GM18505 (cell line): ENCODE measurements at regions not wholly inside any gene's neighbourhood (a gene's known extent, or its start where the extent isn't known, plus 50 kb on each side); places are given as distances from the start of the nearest gene placed in this dataset.

Source experiments
- ATAC-seq: cut with Tn5 transposase; IDR thresholded peaks from one replicate; pipeline ENCODE4 v1.9.1; 2021; ENCODE audit not compliant: unreplicated experiment
- POLR2A ChIP-seq: IDR thresholded peaks from 4 replicates; pipeline ENCODE4 v1.6.1; 2011; ENCODE audit warnings: borderline replicate concordance; ENCODE audit not compliant: insufficient read depth, insufficient read length; ENCODE audit errors: extremely low read depth

DNA sequence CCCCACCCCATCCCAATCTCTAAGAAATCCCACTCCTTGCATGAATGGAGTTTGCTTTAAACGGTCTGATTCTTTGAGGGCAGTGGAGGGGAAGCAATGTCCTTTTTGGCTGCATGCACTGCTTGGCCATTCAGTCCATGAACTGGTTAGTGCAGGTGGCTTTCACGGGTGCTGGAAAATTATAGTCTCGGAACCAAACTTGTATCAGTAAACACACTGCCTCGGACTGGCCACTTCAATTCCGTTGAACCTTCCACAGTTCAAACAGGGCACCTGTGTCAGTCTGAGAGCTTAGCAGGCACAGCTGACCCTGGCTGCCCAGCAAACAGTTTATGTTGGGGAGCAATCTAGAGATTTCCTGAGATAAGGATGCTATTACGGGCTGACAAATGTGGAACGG, 255.6 kb downstream of the DHX15 start:
- TF ChIP-seq POLR2A, result no peak
- no peak for ATAC-seq

DNA sequence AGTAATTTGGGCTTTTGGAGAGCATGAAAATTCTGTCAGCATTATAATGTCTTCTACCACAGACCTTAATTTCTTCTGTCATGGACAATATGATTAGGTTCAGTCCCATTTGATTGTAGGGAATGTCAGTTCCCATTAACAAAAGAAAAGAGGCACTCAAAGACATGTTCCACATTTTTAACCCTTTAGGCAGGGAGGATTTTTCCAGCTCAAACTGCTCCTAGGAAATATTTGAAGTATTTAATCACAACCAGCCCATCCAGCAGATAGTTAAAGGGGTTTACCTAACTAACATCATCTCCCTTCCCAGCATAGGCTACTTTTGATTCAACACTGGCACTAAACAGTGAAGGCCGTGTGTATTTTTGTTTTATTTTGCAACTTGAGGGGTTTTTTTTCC, 256.0 kb downstream of the DHX15 start:
- TF ChIP-seq POLR2A, result no peak
- ATAC-seq, result no peak

DNA sequence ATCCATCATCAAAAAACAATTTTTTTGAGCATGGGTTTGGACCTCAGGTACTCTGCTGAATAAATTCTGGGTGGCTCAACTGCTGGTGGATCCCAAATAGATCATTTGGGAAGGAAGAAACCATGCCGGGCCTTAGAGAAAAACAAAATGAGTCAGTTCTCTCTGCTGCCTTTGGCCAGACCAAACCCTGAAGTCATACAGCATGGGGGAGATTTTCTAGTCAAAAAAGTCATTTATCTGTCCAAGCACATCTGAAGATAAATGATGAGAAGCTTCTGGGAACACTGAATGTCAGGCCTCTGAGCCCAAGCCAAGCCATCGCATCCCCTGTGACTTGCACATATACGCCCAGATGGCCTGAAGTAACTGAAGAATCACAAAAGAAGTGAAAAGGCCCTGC, 261.4 kb downstream of the DHX15 start:
- no peak for TF ChIP-seq POLR2A
- ATAC-seq, result no peak

DNA sequence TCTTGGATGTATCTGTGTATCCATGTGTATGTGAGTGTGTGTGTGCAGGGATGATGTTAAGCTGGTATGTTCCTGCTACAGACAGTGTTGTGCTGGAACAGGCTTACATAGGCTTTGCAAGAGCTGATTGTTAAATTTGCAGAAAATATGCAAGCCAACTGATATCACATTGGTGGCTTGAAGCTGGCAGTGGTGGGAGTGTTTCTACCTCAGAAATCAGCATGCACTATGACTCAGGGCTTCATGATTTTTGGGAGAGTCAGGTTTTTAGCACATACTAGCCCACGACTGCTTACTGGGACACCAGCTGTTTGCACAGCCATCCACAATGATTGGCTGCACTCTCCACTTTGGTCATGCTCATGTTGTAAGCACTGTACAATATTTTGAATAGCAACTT, 261.8 kb downstream of the DHX15 start:
- no peak for ATAC-seq
- no peak for TF ChIP-seq POLR2A

DNA sequence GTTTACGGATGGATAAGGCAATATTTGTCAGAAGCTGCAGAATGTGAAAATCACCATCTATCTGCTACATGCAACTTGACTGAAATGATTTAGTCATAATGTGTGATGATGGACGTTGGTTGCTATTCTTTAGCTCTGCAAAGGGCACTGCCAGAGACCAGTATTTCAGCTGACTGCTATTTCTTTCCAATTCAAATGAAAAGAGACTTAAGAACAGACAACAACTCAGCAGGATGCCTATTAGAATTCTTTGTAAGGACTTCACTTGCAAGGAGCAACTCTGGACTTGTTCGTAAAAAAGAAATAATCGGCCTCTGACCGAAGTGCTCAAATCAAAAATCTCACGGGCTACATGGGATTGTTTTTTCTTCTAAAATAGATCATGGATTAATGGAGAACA, 262.7 kb downstream of the DHX15 start:
- TF ChIP-seq POLR2A, result no peak
- no peak for ATAC-seq

DNA sequence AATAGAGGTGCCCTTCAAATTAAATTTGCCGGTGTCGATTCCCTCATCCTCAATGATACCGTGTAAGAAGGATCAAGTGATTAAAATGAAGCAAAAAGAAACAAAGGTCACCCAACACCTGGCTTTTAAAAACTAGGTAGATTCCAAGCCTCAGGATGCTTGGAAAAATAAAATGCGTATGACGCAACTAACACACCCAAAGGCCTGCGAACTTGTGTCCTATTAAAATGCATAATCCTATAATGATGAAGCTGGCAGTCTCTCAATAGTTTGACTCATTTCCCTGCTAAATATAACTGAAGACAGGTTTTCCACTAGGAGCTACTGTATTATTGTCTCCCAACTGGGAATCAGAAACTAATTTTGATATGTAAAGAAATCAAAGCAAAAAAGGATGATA, 263.2 kb downstream of the DHX15 start:
- ATAC-seq, result no peak

DNA sequence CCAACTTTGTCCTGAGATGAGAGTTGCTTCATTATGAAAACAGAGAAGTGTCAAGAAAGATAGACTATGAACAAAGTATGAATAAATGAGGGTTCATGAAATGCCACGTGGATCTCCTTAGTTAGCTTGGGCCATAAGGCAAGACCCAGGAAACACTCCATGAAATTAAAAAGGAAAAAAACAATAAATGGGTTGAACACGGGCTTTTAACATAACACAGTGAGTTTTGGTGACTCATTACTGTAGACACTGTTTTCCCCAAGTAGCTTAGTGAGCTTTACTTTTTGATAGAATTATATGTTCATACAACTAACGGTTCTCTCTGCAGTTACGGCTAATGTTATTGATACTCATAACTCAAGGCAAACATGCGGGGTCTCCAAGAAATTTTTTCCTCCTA, 265.0 kb downstream of the DHX15 start:
- ATAC-seq, result no peak
- no peak for TF ChIP-seq POLR2A

More for the DNA sequence above, 263.2 kb downstream of the DHX15 start:
- TF ChIP-seq POLR2A, result no peak

DNA sequence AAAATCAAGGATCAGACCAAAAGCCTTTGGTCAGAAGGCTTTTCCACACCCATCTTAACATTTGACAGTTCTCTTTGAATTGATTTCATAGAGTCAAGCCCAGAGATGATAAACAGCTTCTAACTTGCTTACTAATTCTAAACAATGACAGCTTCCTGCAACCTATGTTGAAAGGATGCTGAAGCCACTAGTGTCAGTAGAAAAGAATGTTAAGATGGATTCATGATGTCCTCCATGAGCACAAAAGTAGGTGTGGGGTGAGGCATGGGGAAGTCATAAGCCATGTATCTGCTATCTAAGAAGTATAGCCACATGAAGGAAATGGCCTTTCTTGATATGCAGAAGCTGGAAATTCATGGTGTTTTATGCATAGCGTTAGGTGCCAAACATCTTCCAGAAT, 269.3 kb downstream of the DHX15 start:
- no peak for ATAC-seq
- no peak for TF ChIP-seq POLR2A

DNA sequence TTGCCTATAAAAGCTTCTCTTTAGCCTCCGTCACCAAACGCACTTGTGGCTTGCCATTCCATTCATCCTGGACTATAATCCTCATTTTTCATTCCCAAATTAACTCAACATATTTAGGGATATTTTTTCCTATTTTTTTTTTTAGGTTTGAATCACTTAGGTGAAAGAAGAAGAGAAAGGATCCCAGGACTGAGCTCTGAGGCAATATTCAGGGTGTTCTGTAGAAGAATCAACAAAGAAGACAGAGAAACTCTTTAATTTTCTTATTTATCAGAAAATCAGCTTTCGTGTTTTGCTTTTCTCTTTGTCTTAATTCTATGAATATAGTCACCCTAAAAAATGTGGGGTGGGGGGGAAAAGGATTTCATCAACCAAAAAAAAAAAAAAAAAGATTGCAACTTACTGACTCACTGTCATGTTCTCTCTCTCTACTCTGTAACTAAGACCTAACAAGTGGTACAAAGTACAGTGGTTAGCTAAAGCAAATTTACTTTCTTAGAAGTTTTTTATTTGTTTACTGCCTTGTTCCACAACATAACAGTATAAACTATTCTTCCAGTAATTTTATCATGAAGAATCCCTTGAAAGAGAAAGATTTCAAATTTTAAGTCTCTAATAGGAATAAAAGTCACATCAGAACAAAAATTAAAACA, 272.0 kb downstream of the DHX15 start:
- TF ChIP-seq POLR2A, result no peak
- ATAC-seq, result no peak

DNA sequence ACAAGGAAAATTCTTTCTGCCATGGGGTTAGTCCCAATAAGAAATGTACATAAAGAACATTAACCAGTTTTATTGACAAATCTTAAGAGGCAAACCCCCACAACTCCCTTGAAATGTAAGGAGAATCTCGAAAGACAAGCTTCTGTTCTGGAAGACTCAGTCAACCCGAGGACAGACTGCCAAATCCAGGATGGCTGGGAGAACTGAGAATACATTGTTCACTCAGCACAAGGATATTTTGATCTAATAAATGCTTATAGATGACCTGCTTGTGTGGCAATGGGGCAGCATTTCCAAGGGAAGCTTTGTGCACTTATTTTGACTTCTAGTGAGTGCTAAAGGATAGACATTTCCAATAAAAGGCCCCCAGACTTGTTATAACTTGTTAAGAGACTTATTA, 280.4 kb downstream of the DHX15 start:
- no peak for TF ChIP-seq POLR2A
- no peak for ATAC-seq

DNA sequence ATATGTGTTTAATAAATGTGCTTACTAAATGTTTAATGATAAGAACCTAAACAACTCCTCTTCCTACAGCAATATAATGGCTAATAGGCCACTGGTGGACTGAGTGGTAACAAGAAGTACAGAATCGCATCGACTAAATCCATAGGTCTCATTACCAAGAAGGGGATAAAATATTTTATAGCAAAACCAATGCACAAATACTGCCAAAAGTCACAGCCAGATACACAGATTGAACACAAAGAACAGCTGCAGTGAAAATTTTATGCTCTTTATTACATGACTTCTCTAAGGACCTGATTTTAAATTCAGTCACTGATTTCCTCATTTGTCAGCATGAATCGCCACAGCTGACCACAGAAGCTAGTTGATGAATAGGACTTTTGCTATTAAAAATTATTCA, 285.4 kb downstream of the DHX15 start:
- no peak for TF ChIP-seq POLR2A

DNA sequence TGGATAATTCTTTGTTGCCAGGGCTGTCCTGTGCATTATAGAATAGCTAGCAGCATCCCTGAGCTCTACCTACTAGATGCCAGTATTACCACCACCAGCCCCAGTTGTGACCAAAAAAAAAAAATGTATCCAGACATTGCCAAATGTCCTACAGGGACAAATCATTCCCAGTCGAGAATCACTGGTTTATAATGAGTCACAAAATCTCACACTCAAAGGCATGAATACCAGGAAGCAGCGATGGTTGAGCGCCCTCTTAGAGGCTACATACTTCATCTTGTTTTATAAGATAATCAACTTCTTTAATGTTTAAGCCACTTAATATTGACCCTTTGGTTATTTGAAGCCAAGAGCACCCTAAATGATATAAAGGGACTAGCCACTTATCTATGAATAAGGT, 297.3 kb downstream of the DHX15 start:
- no peak for ATAC-seq
- TF ChIP-seq POLR2A, result no peak

More for the DNA sequence above, 285.4 kb downstream of the DHX15 start:
- ATAC-seq, result no peak

DNA sequence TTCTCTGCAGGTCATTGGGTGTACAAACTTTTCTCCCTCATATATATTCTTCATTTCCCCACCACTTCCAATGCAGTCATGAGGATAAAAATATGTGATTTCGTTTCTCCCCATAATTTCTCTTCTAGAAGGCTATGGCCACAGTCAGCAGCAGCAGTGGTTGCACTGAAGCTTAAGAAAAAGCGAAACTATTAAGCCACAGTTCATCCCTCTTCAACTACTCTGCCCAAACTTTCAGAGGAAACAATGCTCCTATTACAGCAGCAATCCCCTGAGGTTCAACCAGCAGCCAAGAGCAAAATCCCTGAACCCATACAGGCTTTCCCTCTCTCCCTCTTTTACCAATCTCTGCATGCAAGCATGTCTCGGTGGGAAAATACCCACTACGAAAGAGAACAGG, 298.6 kb downstream of the DHX15 start:
- no peak for TF ChIP-seq POLR2A
- ATAC-seq, result no peak

DNA sequence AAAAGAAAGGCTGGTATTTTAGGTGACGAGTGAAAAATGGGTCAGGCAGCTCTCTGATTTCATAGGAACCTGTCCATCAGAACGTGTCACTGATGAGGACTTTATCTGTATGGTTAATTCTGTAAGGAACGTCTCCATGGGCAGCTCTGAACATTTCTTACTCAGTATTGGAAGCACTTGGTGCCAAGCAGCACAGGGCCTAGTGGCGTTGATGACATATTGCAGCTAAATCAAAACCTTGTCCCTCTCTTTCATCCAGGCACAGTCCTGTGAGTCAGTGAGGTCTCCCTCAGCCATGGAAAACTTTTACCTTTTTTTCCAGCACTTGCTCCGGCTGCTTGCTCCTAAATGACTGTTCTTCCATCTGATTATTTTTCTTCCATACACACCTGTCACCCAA, 301.9 kb downstream of the DHX15 start:
- no peak for TF ChIP-seq POLR2A
- no peak for ATAC-seq

DNA sequence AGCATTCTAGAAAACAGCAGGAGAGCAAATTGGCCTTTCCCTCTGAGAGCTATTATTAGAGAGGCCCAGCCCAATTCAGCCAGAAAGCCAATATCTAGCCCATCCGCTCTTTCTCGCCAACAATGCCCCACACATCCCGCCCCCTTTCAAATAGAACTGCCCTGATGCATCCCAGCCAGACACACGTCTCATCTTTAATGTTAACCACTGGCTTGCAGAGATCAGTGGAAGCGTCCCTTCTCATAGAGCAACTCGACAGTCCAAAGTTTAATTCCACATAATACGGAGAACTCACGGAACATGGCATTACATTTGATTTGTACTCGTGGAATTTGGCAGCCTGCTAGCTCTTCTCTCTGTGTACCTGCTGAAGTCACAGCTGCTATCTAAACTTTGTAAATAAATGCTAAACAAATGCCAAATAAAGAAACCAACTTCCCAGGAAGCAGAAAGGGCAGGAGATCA, 304.4 kb downstream of the DHX15 start:
- no peak for ATAC-seq
- TF ChIP-seq POLR2A, result no peak
